HCT116 (cell line): ENCODE measurements at regions not wholly inside any gene's neighbourhood (a gene's known extent, or its start where the extent isn't known, plus 50 kb on each side); places are given as distances from the start of the nearest gene placed in this dataset.

Experiments
- CTCF ChIP-seq, 3 experiments: fragments of 200-600 bp in 1 of 3; sonication (generic) in 1 of 3; IDR thresholded peaks in 2 of 3; conservative IDR thresholded peaks in 1 of 3; 2 replicates each; pipeline ENCODE4 v1.5.1; 2012 to 2017; ENCODE audit warnings: low read depth in 2 of 3, low read length in 2 of 3, antibody characterized with exemption in 1 of 3, borderline replicate concordance in 1 of 3, control low read depth in 1 of 3, mild to moderate bottlenecking in 1 of 3, mixed read lengths in 1 of 3, mixed run types in 1 of 3, moderate library complexity in 1 of 3; ENCODE audit not compliant: insufficient read depth in 1 of 3
- EZH2 ChIP-seq: fragments of 200-600 bp; sonication (generic); IDR thresholded peaks from 2 replicates; pipeline ENCODE4 v1.6.1; 2017; ENCODE audit warnings: antibody characterized with exemption, mixed run types
- POLR2A ChIP-seq: IDR thresholded peaks from 2 replicates; pipeline ENCODE4 v1.7.0; 2011; ENCODE audit warnings: borderline replicate concordance; ENCODE audit not compliant: insufficient read depth, insufficient read length; ENCODE audit errors: extremely low read depth
- ZNF274 ChIP-seq: fragments of 200-500 bp; sonication (Bioruptor generic); IDR thresholded peaks from 2 replicates; pipeline ENCODE4 v1.6.1; 2014; ENCODE audit warnings: mild to moderate bottlenecking, low read depth, low read length, inconsistent platforms
- TF ChIP-seq, protein P1 (sequence below): IDR thresholded peaks from 2 replicates; pipeline ENCODE4 v1.6.1; 2011; ENCODE audit warnings: mild to moderate bottlenecking, low read length, moderate library complexity; ENCODE audit not compliant: insufficient replicate concordance; ENCODE audit errors: extremely low read depth
- TF ChIP-seq, protein P2 (sequence below): IDR thresholded peaks from 2 replicates; pipeline ENCODE4 v1.6.1; 2012

GRCh38 chr15:96219681-96220080 is 110.8 kb upstream of the NR2F2 start:
- TF ChIP-seq CTCF (IDR thresholded peaks at IDR 0.05 in 2 of 3, conservative IDR thresholded peaks at IDR 0.05 in 1 of 3; ENCODE audit: borderline replicate concordance in 1 of 3, insufficient read depth in 1 of 3, low read depth in 2 of 3, low read length in 2 of 3) (no peak), POLR2A (no peak), EZH2 (no peak), ZNF274 (no peak)
- TF ChIP-seq, protein P1, sequence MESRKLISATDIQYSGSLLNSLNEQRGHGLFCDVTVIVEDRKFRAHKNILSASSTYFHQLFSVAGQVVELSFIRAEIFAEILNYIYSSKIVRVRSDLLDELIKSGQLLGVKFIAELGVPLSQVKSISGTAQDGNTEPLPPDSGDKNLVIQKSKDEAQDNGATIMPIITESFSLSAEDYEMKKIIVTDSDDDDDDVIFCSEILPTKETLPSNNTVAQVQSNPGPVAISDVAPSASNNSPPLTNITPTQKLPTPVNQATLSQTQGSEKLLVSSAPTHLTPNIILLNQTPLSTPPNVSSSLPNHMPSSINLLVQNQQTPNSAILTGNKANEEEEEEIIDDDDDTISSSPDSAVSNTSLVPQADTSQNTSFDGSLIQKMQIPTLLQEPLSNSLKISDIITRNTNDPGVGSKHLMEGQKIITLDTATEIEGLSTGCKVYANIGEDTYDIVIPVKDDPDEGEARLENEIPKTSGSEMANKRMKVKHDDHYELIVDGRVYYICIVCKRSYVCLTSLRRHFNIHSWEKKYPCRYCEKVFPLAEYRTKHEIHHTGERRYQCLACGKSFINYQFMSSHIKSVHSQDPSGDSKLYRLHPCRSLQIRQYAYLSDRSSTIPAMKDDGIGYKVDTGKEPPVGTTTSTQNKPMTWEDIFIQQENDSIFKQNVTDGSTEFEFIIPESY, result no peak
- TF ChIP-seq, protein P2, sequence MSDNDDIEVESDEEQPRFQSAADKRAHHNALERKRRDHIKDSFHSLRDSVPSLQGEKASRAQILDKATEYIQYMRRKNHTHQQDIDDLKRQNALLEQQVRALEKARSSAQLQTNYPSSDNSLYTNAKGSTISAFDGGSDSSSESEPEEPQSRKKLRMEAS, result no peak
